Neural cell (in vitro differentiated cells): ENCODE measurements at regions not wholly inside any gene's neighbourhood (a gene's known extent, or its start where the extent isn't known, plus 50 kb on each side); places are given as distances from the start of the nearest gene placed in this dataset.

Experiments used
- H2AFZ ChIP-seq: fragments of 200-600, 300-800 bp; sonication (generic), shearing (Covaris generic); 2 replicates; pipeline ENCODE4 v1.6.0; 2014; ENCODE audit warnings: low read depth, mild to moderate bottlenecking, antibody characterized with exemption, low read length, moderate library complexity
- H3F3A ChIP-seq: fragments of 200-600 bp; shearing (Covaris generic); 2 replicates; pipeline ENCODE4 v1.6.1; 2016; ENCODE audit warnings: mild to moderate bottlenecking, moderate library complexity, mixed read lengths, antibody characterized with exemption, low read length; ENCODE audit not compliant: insufficient read depth, poor library complexity, severe bottlenecking
- H3K27ac ChIP-seq: fragments of 200-600, 300-800 bp; sonication (generic), shearing (Covaris generic); 2 replicates; pipeline ENCODE4 v1.5.1; 2014; ENCODE audit warnings: mild to moderate bottlenecking, low read length, moderate library complexity
- H3K27me3 ChIP-seq: fragments of 300-800, 200-600 bp; sonication (generic), shearing (Covaris generic); 2 replicates; pipeline ENCODE4 v1.6.0; 2014; ENCODE audit warnings: mild to moderate bottlenecking, low read depth, low read length, moderate library complexity; ENCODE audit not compliant: insufficient read depth
- H3K36me3 ChIP-seq: fragments of 300-800, 200-600 bp; sonication (generic), shearing (Covaris generic); 2 replicates; pipeline ENCODE4 v1.5.1; 2014; ENCODE audit warnings: mild to moderate bottlenecking, antibody characterized with exemption, low read length, moderate library complexity; ENCODE audit not compliant: insufficient read depth
- H3K4me2 ChIP-seq: fragments of 300-800, 200-600 bp; sonication (generic), shearing (Covaris generic); 2 replicates; pipeline ENCODE4 v1.6.0; 2014; ENCODE audit warnings: mild to moderate bottlenecking, low read length
- H3K4me3 ChIP-seq: fragments of 300-800, 200-600 bp; sonication (generic), shearing (Covaris generic); 2 replicates; pipeline ENCODE4 v1.5.1; 2014; ENCODE audit warnings: mild to moderate bottlenecking, low read length, moderate library complexity
- H3K79me2 ChIP-seq: fragments of 200-600 bp; shearing (Covaris generic); replicated peaks from 2 replicates; pipeline ENCODE4 v1.6.0; 2014; ENCODE audit warnings: mild to moderate bottlenecking, low read length, moderate library complexity; ENCODE audit not compliant: insufficient read depth
- H3K9ac ChIP-seq: fragments of 300-800, 200-600 bp; sonication (generic), shearing (Covaris generic); 2 replicates; pipeline ENCODE4 v1.6.1; 2016; ENCODE audit warnings: mild to moderate bottlenecking, low read length, mixed read lengths
- H3K9me2 ChIP-seq: fragments of 200-600 bp; shearing (Covaris generic); 2 replicates; pipeline ENCODE4 v1.6.1; 2016; ENCODE audit warnings: mild to moderate bottlenecking, low read length, mixed read lengths; ENCODE audit not compliant: insufficient read depth
- H3K9me3 ChIP-seq: fragments of 200-600, 300-800 bp; sonication (generic), shearing (Covaris generic); 2 replicates; pipeline ENCODE4 v1.6.1; 2016; ENCODE audit warnings: mild to moderate bottlenecking, mixed run types, low read length, moderate library complexity, mixed read lengths
- H4K20me1 ChIP-seq: fragments of 200-600 bp; shearing (Covaris generic); 2 replicates; pipeline ENCODE4 v1.6.1; 2016; ENCODE audit warnings: mild to moderate bottlenecking, mixed run types; ENCODE audit not compliant: insufficient read depth
- EP300 ChIP-seq: fragments of 450-650 bp; conservative IDR thresholded peaks from 2 replicates; pipeline ENCODE4 v1.6.1; 2014; ENCODE audit warnings: antibody characterized with exemption, mild to moderate bottlenecking, moderate library complexity; ENCODE audit not compliant: poor library complexity, severe bottlenecking
- EZH2 ChIP-seq: fragments of 200-600, 300-800 bp; shearing (Covaris generic), sonication (generic); IDR thresholded peaks from 2 replicates; pipeline ENCODE4 v1.6.1; 2014; ENCODE audit warnings: antibody characterized with exemption, low read length, borderline replicate concordance, mild to moderate bottlenecking; ENCODE audit not compliant: insufficient read depth, poor library complexity, severe bottlenecking
- MXI1 ChIP-seq: fragments of 450-650 bp; conservative IDR thresholded peaks from 2 replicates; pipeline ENCODE4 v1.6.1; 2014; ENCODE audit warnings: antibody characterized with exemption, mild to moderate bottlenecking; ENCODE audit not compliant: poor library complexity, severe bottlenecking
- POLR2AphosphoS5 ChIP-seq: IDR thresholded peaks from 2 replicates; pipeline ENCODE4 v1.6.1; 2012
- RAD21 ChIP-seq: fragments of 450-650 bp; conservative IDR thresholded peaks from 2 replicates; pipeline ENCODE4 v1.6.1; 2014; ENCODE audit warnings: antibody characterized with exemption, mild to moderate bottlenecking, moderate library complexity
- SMC3 ChIP-seq: fragments of 450-650 bp; conservative IDR thresholded peaks from 2 replicates; pipeline ENCODE4 v1.6.1; 2014; ENCODE audit warnings: antibody characterized with exemption, mild to moderate bottlenecking, moderate library complexity; ENCODE audit not compliant: poor library complexity
- TAF1 ChIP-seq: IDR thresholded peaks from 2 replicates; pipeline ENCODE4 v1.6.1; 2012; ENCODE audit warnings: low read depth
- TF ChIP-seq, protein P1 (sequence below): fragments of 450-650 bp; IDR thresholded peaks from 2 replicates; pipeline ENCODE4 v1.5.1; 2014; ENCODE audit warnings: antibody characterized with exemption, mild to moderate bottlenecking, moderate library complexity; ENCODE audit not compliant: poor library complexity, severe bottlenecking
- TF ChIP-seq, protein P2 (sequence below): IDR thresholded peaks from 2 replicates; pipeline ENCODE4 v1.6.1; 2012; ENCODE audit warnings: borderline replicate concordance

GRCh38 chr6:6749702-6750491 is 161.4 kb downstream of the LY86 start:
- Histone ChIP-seq H3F3A (no peaks in the 10 kb centered on the region), H3K4me3 (no peak overlapping the region), H3K79me2 (no peaks in the 10 kb centered on the region), H3K9me3 (no peaks in the 10 kb centered on the region), H4K20me1 (no peaks in the 10 kb centered on the region), H3K9ac (no peak overlapping the region), H3K36me3 (no peaks in the 10 kb centered on the region), H2AFZ (no peak overlapping the region), H3K27me3 (no peaks in the 10 kb centered on the region), H3K9me2 (no peaks in the 10 kb centered on the region), H3K27ac (no peak overlapping the region), H3K4me2 (no peak overlapping the region)
- TF ChIP-seq EP300 (no peak), RAD21 (no peak), POLR2AphosphoS5 (peak; percentile 22), SMC3 (no peak), MXI1 (no peak), EZH2 (no peak)
- TF ChIP-seq, protein P1, sequence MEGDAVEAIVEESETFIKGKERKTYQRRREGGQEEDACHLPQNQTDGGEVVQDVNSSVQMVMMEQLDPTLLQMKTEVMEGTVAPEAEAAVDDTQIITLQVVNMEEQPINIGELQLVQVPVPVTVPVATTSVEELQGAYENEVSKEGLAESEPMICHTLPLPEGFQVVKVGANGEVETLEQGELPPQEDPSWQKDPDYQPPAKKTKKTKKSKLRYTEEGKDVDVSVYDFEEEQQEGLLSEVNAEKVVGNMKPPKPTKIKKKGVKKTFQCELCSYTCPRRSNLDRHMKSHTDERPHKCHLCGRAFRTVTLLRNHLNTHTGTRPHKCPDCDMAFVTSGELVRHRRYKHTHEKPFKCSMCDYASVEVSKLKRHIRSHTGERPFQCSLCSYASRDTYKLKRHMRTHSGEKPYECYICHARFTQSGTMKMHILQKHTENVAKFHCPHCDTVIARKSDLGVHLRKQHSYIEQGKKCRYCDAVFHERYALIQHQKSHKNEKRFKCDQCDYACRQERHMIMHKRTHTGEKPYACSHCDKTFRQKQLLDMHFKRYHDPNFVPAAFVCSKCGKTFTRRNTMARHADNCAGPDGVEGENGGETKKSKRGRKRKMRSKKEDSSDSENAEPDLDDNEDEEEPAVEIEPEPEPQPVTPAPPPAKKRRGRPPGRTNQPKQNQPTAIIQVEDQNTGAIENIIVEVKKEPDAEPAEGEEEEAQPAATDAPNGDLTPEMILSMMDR = no peak
- TF ChIP-seq, protein P2, sequence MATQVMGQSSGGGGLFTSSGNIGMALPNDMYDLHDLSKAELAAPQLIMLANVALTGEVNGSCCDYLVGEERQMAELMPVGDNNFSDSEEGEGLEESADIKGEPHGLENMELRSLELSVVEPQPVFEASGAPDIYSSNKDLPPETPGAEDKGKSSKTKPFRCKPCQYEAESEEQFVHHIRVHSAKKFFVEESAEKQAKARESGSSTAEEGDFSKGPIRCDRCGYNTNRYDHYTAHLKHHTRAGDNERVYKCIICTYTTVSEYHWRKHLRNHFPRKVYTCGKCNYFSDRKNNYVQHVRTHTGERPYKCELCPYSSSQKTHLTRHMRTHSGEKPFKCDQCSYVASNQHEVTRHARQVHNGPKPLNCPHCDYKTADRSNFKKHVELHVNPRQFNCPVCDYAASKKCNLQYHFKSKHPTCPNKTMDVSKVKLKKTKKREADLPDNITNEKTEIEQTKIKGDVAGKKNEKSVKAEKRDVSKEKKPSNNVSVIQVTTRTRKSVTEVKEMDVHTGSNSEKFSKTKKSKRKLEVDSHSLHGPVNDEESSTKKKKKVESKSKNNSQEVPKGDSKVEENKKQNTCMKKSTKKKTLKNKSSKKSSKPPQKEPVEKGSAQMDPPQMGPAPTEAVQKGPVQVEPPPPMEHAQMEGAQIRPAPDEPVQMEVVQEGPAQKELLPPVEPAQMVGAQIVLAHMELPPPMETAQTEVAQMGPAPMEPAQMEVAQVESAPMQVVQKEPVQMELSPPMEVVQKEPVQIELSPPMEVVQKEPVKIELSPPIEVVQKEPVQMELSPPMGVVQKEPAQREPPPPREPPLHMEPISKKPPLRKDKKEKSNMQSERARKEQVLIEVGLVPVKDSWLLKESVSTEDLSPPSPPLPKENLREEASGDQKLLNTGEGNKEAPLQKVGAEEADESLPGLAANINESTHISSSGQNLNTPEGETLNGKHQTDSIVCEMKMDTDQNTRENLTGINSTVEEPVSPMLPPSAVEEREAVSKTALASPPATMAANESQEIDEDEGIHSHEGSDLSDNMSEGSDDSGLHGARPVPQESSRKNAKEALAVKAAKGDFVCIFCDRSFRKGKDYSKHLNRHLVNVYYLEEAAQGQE = no peak

- Histone ChIP-seq H3K9ac (no peak overlapping the region), H3K79me2 (no peaks in the 10 kb centered on the region), H3K9me2 (no peaks in the 10 kb centered on the region), H4K20me1 (no peaks in the 10 kb centered on the region), H3K27me3 (no peaks in the 10 kb centered on the region), H3K27ac (no peak overlapping the region), H3K36me3 (no peaks in the 10 kb centered on the region), H3K9me3 (no peaks in the 10 kb centered on the region), H3K4me2 (no peak overlapping the region), H2AFZ (no peak overlapping the region), H3F3A (no peaks in the 10 kb centered on the region), H3K4me3 (no peak overlapping the region)
- TF ChIP-seq RAD21 = no peak
- no peak for TF ChIP-seq TAF1
- TF ChIP-seq SMC3 = no peak
- TF ChIP-seq EP300 = no peak
- TF ChIP-seq, protein P2 = no peak
- no peak for TF ChIP-seq POLR2AphosphoS5
- TF ChIP-seq, protein P1 = no peak
- no peak for TF ChIP-seq MXI1
- no peak for TF ChIP-seq EZH2
Measured at GRCh38 chr6:6750594-6751265, 162.2 kb downstream of the LY86 start.
